ENCODE measurements at regions not wholly inside any gene's neighbourhood (a gene's known extent, or its start where the extent isn't known, plus 50 kb on each side); places are given as distances from the start of the nearest gene placed in this dataset.

DNA sequence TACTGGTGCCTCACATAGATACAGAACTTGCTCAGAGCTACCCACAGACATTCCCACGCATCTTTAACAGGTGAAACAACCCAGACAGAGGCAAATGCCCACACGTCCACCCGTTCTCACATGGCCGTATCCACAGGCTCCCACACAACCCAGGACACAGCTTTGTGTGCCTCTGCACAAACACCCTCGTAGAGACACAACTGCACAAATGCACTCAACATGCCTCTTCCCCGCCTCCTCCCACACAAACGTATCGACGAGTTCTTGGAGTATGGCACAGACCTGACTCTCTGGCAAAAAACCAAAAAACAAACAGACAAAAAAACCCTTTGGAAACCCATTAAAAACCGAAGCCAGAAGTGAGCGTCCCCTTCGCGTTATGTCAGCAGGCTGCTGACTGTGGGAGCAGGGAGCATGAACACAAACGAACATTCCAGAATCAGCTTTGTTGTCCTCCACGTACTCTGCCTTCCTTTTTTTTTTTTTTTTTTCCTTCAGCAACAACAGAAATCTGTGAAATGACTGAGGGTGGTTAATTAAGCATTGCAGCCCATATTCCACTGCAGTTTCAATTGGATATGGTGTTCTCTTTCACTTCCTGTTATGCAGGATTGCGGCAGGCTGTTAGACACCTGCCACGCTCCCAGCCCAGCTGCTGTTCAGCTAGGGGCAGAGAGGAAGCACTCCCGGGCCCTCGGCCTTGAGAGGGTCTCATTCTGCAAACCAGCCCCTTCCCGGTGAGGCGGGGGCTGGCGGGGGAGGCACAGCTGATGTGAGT is 313.7 kb downstream of the MAF start:
- Histone ChIP-seq H3K4me3 (no peak overlapping the region), H3K36me3 (replicated peaks in 1 of 2; ENCODE audit: insufficient read depth in 1 of 2, low read depth in 2 of 2) (no peaks in the 10 kb centered on the region), H3K9me3 (no peaks in the 10 kb centered on the region), H3K27ac (peak overlapping the region in 3 of 4 donors; percentile 33 to 67 (median 44)), H3K27me3 (no peaks in the 10 kb centered on the region), H3K4me1 (peaks cover 6% of the 10 kb centered on the region)
- ATAC-seq, result peak; percentile 82
- peak; percentile 63 to 82 (median 75) for DNase-seq
- WGBS, 2 donors, result 9 to 13% methylated on average over 21 to 22 of the region's 22 CpGs
- intact Hi-C loops (cut with DNase I), result no loop called here
- TF ChIP-seq POLR2A (IDR thresholded peaks at IDR 0.05), result no peak
- TF ChIP-seq, protein P1, sequence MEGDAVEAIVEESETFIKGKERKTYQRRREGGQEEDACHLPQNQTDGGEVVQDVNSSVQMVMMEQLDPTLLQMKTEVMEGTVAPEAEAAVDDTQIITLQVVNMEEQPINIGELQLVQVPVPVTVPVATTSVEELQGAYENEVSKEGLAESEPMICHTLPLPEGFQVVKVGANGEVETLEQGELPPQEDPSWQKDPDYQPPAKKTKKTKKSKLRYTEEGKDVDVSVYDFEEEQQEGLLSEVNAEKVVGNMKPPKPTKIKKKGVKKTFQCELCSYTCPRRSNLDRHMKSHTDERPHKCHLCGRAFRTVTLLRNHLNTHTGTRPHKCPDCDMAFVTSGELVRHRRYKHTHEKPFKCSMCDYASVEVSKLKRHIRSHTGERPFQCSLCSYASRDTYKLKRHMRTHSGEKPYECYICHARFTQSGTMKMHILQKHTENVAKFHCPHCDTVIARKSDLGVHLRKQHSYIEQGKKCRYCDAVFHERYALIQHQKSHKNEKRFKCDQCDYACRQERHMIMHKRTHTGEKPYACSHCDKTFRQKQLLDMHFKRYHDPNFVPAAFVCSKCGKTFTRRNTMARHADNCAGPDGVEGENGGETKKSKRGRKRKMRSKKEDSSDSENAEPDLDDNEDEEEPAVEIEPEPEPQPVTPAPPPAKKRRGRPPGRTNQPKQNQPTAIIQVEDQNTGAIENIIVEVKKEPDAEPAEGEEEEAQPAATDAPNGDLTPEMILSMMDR (IDR thresholded peaks at IDR 0.05), result peak in 1 of 7 experiments; percentile 4

DNA sequence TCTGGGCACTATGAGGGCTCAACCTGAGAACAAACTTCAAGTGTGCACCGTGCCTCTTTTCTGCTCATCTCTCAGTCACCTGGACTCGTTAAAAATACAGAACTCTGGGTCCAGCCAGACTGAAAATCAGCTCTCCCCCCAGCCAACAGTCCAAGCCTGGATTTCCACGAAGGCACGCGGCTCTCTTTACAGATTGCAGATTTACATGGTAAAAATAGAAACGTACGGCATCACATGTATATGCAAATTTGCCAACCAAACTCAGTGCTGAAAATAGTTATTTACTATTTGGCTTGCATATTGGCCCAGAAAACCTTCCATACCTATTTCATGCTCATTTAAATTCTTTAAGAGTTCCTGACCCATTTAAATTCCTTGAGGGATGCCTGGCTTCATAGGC is 315.8 kb downstream of the MAF start:
- H3K27ac ChIP-seq, result no peak overlapping the region
- 70 to 78% methylated on average over 7 of the region's 7 CpGs for WGBS, 2 donors
- H3K27me3 ChIP-seq, result no peaks in the 10 kb centered on the region
- no peaks in the 10 kb centered on the region for H3K36me3 ChIP-seq (replicated peaks in 1 of 2; ENCODE audit: insufficient read depth in 1 of 2, low read depth in 2 of 2)
- H3K4me1 ChIP-seq, result peaks cover 6% of the 10 kb centered on the region
- DNase-seq (no peak), ATAC-seq (no peak)
- intact Hi-C loops (cut with DNase I), result no loop called here
- TF ChIP-seq POLR2A (IDR thresholded peaks at IDR 0.05), result no peak
- TF ChIP-seq, protein P1 (IDR thresholded peaks at IDR 0.05), result no peak
- no peaks in the 10 kb centered on the region for H3K9me3 ChIP-seq
- H3K4me3 ChIP-seq, result no peak overlapping the region

DNA sequence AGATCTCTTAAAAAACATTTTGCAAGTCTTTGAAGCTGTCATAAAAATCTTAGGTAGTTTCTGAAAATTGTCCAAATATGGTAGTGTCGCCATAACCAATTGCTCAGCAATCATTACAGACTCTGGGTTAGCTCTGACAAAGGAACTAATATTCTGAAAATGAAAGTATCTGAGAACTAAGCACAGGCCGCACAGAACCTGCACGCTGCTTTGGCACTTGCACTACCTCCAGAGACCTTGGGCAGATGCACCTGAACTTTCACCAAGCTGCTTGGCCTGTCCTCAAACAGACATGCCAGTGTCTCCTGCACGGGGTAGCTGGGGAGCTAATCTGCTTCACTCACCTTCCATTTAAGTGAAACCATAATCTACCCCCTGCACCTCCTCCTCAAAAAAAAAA is 317.0 kb downstream of the MAF start:
- Histone ChIP-seq H3K4me3 (no peak overlapping the region), H3K36me3 (replicated peaks in 1 of 2; ENCODE audit: insufficient read depth in 1 of 2, low read depth in 2 of 2) (no peaks in the 10 kb centered on the region), H3K27ac (no peak overlapping the region), H3K27me3 (no peaks in the 10 kb centered on the region), H3K4me1 (peaks cover 6% of the 10 kb centered on the region), H3K9me3 (no peaks in the 10 kb centered on the region)
- TF ChIP-seq POLR2A (IDR thresholded peaks at IDR 0.05), result no peak
- TF ChIP-seq, protein P1 (IDR thresholded peaks at IDR 0.05), result no peak
- intact Hi-C loops (cut with DNase I), result no loop called here
- whole genome bisulfite sequencing, 2 donors, result 88 to 90% methylated on average over 4 of the region's 4 CpGs
- no peak for DNase-seq
- no peak for ATAC-seq

DNA sequence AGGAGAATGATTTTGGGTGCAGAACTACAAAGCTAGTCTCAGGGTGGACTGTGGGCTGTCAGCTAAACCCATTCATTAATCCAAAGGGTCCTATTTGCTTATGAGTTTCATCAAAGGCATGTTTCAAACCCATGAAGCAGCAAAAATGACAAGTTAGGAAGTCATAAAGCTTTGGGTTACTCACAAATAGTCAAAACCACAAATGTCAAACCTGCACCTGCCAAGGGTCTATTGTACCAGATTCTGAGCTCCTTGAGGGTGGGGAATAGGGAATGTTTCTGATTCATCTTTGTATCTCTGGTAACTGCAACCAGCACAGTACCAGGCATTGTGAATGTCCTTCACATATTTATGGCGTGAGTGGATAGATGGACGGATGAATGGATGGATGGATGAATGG is 317.7 kb downstream of the MAF start:
- Histone ChIP-seq H3K4me1 (peaks cover 6% of the 10 kb centered on the region), H3K27me3 (no peaks in the 10 kb centered on the region), H3K36me3 (replicated peaks in 1 of 2; ENCODE audit: insufficient read depth in 1 of 2, low read depth in 2 of 2) (no peaks in the 10 kb centered on the region), H3K9me3 (no peaks in the 10 kb centered on the region), H3K27ac (no peak overlapping the region), H3K4me3 (no peak overlapping the region)
- TF ChIP-seq POLR2A (IDR thresholded peaks at IDR 0.05), result no peak
- TF ChIP-seq, protein P1 (IDR thresholded peaks at IDR 0.05), result no peak
- intact Hi-C loops (cut with DNase I), result no loop called here
- no peak for ATAC-seq
- no peak for DNase-seq
- WGBS, 2 donors, result 91 to 97% methylated on average over 2 of the region's 2 CpGs

DNA sequence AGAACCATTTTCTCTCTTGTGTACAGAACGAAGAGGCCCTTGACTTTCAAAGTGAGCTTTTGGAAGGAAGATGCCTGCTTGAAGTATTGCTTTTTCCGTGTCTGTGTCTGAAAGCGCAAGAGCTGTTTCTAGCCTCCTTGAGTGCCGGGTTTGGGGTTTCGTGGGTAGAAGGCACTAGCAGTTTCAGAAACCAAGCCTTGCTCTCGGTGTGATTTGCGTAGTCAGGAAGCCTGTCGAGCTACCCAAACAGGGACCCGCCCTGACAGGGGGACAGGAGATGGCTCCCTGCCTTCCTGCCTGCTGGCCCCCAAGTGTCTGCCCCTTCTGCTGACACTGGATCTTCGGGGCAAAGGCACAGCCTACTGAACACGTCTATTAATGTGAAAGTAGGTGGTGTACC is 322.0 kb downstream of the MAF start:
- intact Hi-C loops (cut with DNase I), result no loop called here
- Histone ChIP-seq H3K9me3 (no peaks in the 10 kb centered on the region), H3K27ac (no peak overlapping the region), H3K4me3 (no peak overlapping the region), H3K36me3 (replicated peaks in 1 of 2; ENCODE audit: insufficient read depth in 1 of 2, low read depth in 2 of 2) (no peaks in the 10 kb centered on the region), H3K27me3 (no peaks in the 10 kb centered on the region), H3K4me1 (no peaks in the 10 kb centered on the region)
- 66 to 76% methylated on average over 11 of the region's 11 CpGs for WGBS, 2 donors
- no peak for DNase-seq
- no peak for ATAC-seq
- TF ChIP-seq, protein P1 (IDR thresholded peaks at IDR 0.05), result no peak
- TF ChIP-seq POLR2A (IDR thresholded peaks at IDR 0.05), result no peak

Measured in body of pancreas (tissue), 4 donors.